Stimulated activated CD4-positive, alpha-beta T cell treated with anti-CD3 and anti-CD28 coated beads, Interleukin-12 subunit alpha, Interleukin-12 subunit beta, amount 100 ng/mL, for 48 hours (primary cell): ENCODE measurements at regions not wholly inside any gene's neighbourhood (a gene's known extent, or its start where the extent isn't known, plus 50 kb on each side); places are given as distances from the start of the nearest gene placed in this dataset.

ENCODE experiments used
- DNase-seq, 3 donors: peaks; one replicate each; pipeline ENCODE4 v3.0.0-alpha.2; 2020; ENCODE audit warnings: low read depth in 2 of 3, low spot score in 1 of 3

DNA sequence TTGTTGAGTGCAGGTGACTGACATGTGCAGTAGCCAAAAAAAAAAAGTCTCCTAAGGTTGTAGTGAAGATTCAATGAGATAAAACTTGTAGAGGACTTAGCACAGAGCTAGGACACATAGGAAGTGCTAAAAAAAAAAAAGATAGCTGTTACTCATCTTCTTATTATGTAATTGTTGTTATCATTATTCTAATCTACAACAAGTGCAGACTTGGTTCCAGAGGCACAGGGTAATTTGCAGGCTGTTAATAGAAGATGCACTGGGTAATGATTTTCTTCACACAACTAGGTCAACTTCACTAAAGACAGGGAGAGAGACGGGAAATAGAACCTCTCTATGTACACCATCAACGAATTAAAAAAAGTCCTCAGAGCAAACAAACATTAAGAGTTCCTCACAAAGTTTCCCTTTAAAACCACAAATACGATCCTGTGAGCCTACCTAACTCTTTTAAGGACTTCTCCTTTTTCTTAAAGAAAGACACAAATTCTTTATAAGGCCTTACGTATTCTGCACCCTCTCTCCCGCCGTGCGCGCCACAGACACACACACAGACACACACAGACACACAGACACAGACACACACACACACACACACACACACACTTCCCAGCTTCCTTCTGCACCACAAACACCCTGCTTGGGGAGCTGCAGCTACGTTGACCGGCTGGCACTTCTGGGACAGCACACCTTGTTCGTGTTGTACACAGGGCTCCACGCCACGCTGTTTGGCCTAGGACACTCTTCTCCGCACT is 49.8 kb upstream of the GADD45A start:
- DNase-seq = no peak
